ENCODE measurements at regions not wholly inside any gene's neighbourhood (a gene's known extent, or its start where the extent isn't known, plus 50 kb on each side); places are given as distances from the start of the nearest gene placed in this dataset.

- in situ Hi-C loops (cut with MboI; ENCODE audit: low pct_unique_long_range_greater_than_20kb, low sequenced_read_pairs, unreplicated experiment): no loop called here
- no peak for TF ChIP-seq CTCF (IDR thresholded peaks at IDR 0.05; ENCODE audit: extremely low read depth, insufficient read depth, missing control alignments)
- DNase-seq (ENCODE audit: low spot score): no peak
Measured at GRCh38 chr6:14571001-14571400, 453.4 kb downstream of the CD83 start.

GRCh38 chr6:14571746-14572145 lies 454.2 kb downstream of the CD83 start:
- DNase-seq (ENCODE audit: low spot score): no peak
- in situ Hi-C loops (cut with MboI; ENCODE audit: low pct_unique_long_range_greater_than_20kb, low sequenced_read_pairs, unreplicated experiment): no loop called here
- no peak for TF ChIP-seq CTCF (IDR thresholded peaks at IDR 0.05; ENCODE audit: extremely low read depth, insufficient read depth, missing control alignments)

- in situ Hi-C loops (cut with MboI; ENCODE audit: low pct_unique_long_range_greater_than_20kb, low sequenced_read_pairs, unreplicated experiment): no loop called here
- no peak for DNase-seq (ENCODE audit: low spot score)
Measured at GRCh38 chr6:14573267-14573666, 455.7 kb downstream of the CD83 start.

GRCh38 chr6:14573703-14574290 lies 456.2 kb downstream of the CD83 start:
- in situ Hi-C loops (cut with MboI; ENCODE audit: low pct_unique_long_range_greater_than_20kb, low sequenced_read_pairs, unreplicated experiment): no loop called here

More at GRCh38 chr6:14573267-14573666, 455.7 kb downstream of the CD83 start:
- no peak for TF ChIP-seq CTCF (IDR thresholded peaks at IDR 0.05; ENCODE audit: extremely low read depth, insufficient read depth, missing control alignments)

GRCh38 chr6:14575961-14576360 lies 458.4 kb downstream of the CD83 start:
- in situ Hi-C loops (cut with MboI; ENCODE audit: low pct_unique_long_range_greater_than_20kb, low sequenced_read_pairs, unreplicated experiment): no loop called here
- no peak for TF ChIP-seq CTCF (IDR thresholded peaks at IDR 0.05; ENCODE audit: extremely low read depth, insufficient read depth, missing control alignments)
- no peak for DNase-seq (ENCODE audit: low spot score)

More at GRCh38 chr6:14573703-14574290, 456.2 kb downstream of the CD83 start:
- no peak for TF ChIP-seq CTCF (IDR thresholded peaks at IDR 0.05; ENCODE audit: extremely low read depth, insufficient read depth, missing control alignments)
- no peak for DNase-seq (ENCODE audit: low spot score)

- DNase-seq (ENCODE audit: low spot score): no peak
- TF ChIP-seq CTCF (IDR thresholded peaks at IDR 0.05; ENCODE audit: extremely low read depth, insufficient read depth, missing control alignments): no peak
- in situ Hi-C loops (cut with MboI; ENCODE audit: low pct_unique_long_range_greater_than_20kb, low sequenced_read_pairs, unreplicated experiment): no loop called here
Measured at GRCh38 chr6:14578994-14579393, 461.4 kb downstream of the CD83 start.

Data from GM13977 (cell line).